ENCODE measurements at regions not wholly inside any gene's neighbourhood (a gene's known extent, or its start where the extent isn't known, plus 50 kb on each side); places are given as distances from the start of the nearest gene placed in this dataset.
"Not testable (repeated sequence)": the region's sequence is repeated elsewhere in the genome, so short reads cannot be mapped to it uniquely, and the experiment has no call there.

GRCh38 chr6:80640176-80640575 lies 533.7 kb downstream of the BCKDHB start:
- no peak for DNase-seq (ENCODE audit: low spot score)

GRCh38 chr6:80639181-80639629 lies 532.7 kb downstream of the BCKDHB start:
- no peak for DNase-seq (ENCODE audit: low spot score)

- DNase-seq (ENCODE audit: low spot score) = peak; percentile 88
Measured at GRCh38 chr6:80638213-80639055, 532.0 kb downstream of the BCKDHB start.

GRCh38 chr6:80637312-80637711 lies 530.8 kb downstream of the BCKDHB start:
- no peak for DNase-seq (ENCODE audit: low spot score)

- no peak for DNase-seq (ENCODE audit: low spot score)
Measured at GRCh38 chr6:80636689-80637088, 530.2 kb downstream of the BCKDHB start.

GRCh38 chr6:80633412-80633811 lies 526.9 kb downstream of the BCKDHB start:
- DNase-seq (ENCODE audit: low spot score) = no peak

GRCh38 chr6:80625405-80625804 lies 518.9 kb downstream of the BCKDHB start:
- no peak for DNase-seq (ENCODE audit: low spot score)

GRCh38 chr6:80623066-80623815 lies 516.8 kb downstream of the BCKDHB start:
- DNase-seq (ENCODE audit: low spot score) = no peak

- DNase-seq (ENCODE audit: low spot score) = peak; percentile 53
Measured at GRCh38 chr6:80622641-80623040, 516.2 kb downstream of the BCKDHB start.

GRCh38 chr6:80618953-80619352 lies 512.5 kb downstream of the BCKDHB start:
- DNase-seq (ENCODE audit: low spot score) = no peak

- no peak for DNase-seq (ENCODE audit: low spot score)
Measured at GRCh38 chr6:80610846-80611245, 504.4 kb downstream of the BCKDHB start.

- no peak for DNase-seq (ENCODE audit: low spot score)
Measured at GRCh38 chr6:80608881-80609280, 502.4 kb downstream of the BCKDHB start.

- DNase-seq (ENCODE audit: low spot score) = no peak
Measured at GRCh38 chr6:80607811-80608391, 501.4 kb downstream of the BCKDHB start.

GRCh38 chr6:80605165-80605989 lies 498.9 kb downstream of the BCKDHB start:
- peak; percentile 76 for DNase-seq (ENCODE audit: low spot score)

GRCh38 chr6:80603679-80604078 lies 497.2 kb downstream of the BCKDHB start:
- no peak for DNase-seq (ENCODE audit: low spot score)

- DNase-seq (ENCODE audit: low spot score) = no peak
Measured at GRCh38 chr6:80594461-80594860, 488.0 kb downstream of the BCKDHB start.

- DNase-seq (ENCODE audit: low spot score) = no peak
Measured at GRCh38 chr6:80592436-80592835, 486.0 kb downstream of the BCKDHB start.

- no peak for DNase-seq (ENCODE audit: low spot score)
Measured at GRCh38 chr6:80586242-80586641, 479.8 kb downstream of the BCKDHB start.

- no peak for DNase-seq (ENCODE audit: low spot score)
Measured at GRCh38 chr6:80579391-80580023, 473.0 kb downstream of the BCKDHB start.

GRCh38 chr6:80573320-80573719 lies 466.8 kb downstream of the BCKDHB start:
- not testable (repeated sequence) for DNase-seq (ENCODE audit: low spot score)

- no peak for DNase-seq (ENCODE audit: low spot score)
Measured at GRCh38 chr6:80566361-80566760, 459.9 kb downstream of the BCKDHB start.

Data from HT-29 (cell line).